Osteocyte (in vitro differentiated cells): ENCODE measurements at regions not wholly inside any gene's neighbourhood (a gene's known extent, or its start where the extent isn't known, plus 50 kb on each side); places are given as distances from the start of the nearest gene placed in this dataset.
"Not testable (repeated sequence)": the region's sequence is repeated elsewhere in the genome, so short reads cannot be mapped to it uniquely, and the experiment has no call there.

Source experiments
- DNase-seq: peaks from one replicate; pipeline ENCODE4 v3.0.0; 2021; ENCODE audit warnings: mixed read lengths; ENCODE audit not compliant: unreplicated experiment; ENCODE audit errors: extremely low spot score
- H3K27ac Mint-ChIP-seq: one replicate; pipeline ENCODE4 v1.8.0; 2021; ENCODE audit warnings: mild to moderate bottlenecking, mixed read lengths; ENCODE audit not compliant: unreplicated experiment
- H3K27me3 Mint-ChIP-seq: one replicate; pipeline ENCODE4 v1.8.0; 2021; ENCODE audit warnings: mixed read lengths; ENCODE audit not compliant: unreplicated experiment
- H3K36me3 Mint-ChIP-seq: one replicate; pipeline ENCODE4 v1.8.0; 2021; ENCODE audit warnings: mixed read lengths; ENCODE audit not compliant: unreplicated experiment
- H3K4me1 Mint-ChIP-seq: one replicate; pipeline ENCODE4 v1.8.0; 2021; ENCODE audit warnings: mixed read lengths; ENCODE audit not compliant: unreplicated experiment
- H3K4me3 Mint-ChIP-seq: one replicate; pipeline ENCODE4 v1.8.0; 2021; ENCODE audit warnings: mild to moderate bottlenecking, moderate library complexity, mixed read lengths; ENCODE audit not compliant: unreplicated experiment
- H3K9me3 Mint-ChIP-seq: one replicate; pipeline ENCODE4 v1.8.0; 2021; ENCODE audit warnings: mixed read lengths; ENCODE audit not compliant: unreplicated experiment
- TF ChIP-seq, protein P1 (sequence below): fragments of 200-600 bp; sonication (generic); IDR thresholded peaks from 2 replicates; pipeline ENCODE4 v1.5.0; 2021; ENCODE audit warnings: antibody characterized with exemption, mild to moderate bottlenecking, moderate library complexity

DNA sequence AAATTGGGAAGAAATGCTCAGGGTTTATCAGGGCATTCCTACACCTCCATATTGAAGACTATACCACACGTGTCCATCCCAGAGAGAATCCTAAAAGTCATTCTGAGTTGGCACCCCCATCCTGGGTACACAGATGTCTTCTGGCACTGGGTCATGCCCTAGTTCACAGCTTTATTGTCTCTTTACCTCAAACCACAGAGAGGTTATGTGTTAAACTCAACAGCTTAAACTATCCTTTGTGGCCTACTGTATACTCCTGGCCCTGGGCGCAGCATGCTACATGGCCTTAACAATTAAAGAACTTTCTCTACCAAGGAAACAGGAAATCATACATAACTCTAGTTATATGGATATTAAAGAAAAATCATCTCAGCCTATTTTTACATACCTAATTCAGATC lies 115.6 kb upstream of the SEM1 start:
- no peak for DNase-seq
- Mint-ChIP-seq H3K27me3 (no peaks in the 10 kb centered on the region), H3K4me1 (peaks cover 12% of the 10 kb centered on the region), H3K4me3 (no peak overlapping the region), H3K27ac (no peak overlapping the region), H3K9me3 (no peaks in the 10 kb centered on the region), H3K36me3 (no peaks in the 10 kb centered on the region)
- TF ChIP-seq, protein P1, sequence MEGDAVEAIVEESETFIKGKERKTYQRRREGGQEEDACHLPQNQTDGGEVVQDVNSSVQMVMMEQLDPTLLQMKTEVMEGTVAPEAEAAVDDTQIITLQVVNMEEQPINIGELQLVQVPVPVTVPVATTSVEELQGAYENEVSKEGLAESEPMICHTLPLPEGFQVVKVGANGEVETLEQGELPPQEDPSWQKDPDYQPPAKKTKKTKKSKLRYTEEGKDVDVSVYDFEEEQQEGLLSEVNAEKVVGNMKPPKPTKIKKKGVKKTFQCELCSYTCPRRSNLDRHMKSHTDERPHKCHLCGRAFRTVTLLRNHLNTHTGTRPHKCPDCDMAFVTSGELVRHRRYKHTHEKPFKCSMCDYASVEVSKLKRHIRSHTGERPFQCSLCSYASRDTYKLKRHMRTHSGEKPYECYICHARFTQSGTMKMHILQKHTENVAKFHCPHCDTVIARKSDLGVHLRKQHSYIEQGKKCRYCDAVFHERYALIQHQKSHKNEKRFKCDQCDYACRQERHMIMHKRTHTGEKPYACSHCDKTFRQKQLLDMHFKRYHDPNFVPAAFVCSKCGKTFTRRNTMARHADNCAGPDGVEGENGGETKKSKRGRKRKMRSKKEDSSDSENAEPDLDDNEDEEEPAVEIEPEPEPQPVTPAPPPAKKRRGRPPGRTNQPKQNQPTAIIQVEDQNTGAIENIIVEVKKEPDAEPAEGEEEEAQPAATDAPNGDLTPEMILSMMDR = no peak

DNA sequence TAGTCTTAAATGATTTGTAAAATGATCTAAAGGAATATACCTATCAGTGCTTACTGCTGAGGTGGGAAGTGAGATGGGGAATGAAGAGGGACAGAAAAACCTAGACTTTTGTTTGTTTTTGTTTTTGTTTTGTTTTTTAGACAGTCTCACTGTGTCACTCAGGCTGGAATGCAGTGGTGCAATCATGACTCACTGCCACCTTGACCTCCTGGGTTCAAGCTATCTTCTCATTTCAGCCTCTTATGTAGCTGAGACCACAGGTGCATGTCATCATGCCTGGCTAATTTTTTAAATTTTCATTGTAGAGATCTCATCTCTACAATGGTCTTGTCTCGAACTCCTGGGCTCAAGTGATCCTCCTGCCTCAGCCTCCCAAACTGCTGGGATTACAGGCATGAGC lies 116.4 kb upstream of the SEM1 start:
- DNase-seq = no peak
- Mint-ChIP-seq H3K9me3 (no peaks in the 10 kb centered on the region), H3K4me3 (no peak overlapping the region), H3K4me1 (peaks cover 17% of the 10 kb centered on the region), H3K36me3 (no peaks in the 10 kb centered on the region), H3K27me3 (no peaks in the 10 kb centered on the region), H3K27ac (no peak overlapping the region)
- TF ChIP-seq, protein P1 = no peak

DNA sequence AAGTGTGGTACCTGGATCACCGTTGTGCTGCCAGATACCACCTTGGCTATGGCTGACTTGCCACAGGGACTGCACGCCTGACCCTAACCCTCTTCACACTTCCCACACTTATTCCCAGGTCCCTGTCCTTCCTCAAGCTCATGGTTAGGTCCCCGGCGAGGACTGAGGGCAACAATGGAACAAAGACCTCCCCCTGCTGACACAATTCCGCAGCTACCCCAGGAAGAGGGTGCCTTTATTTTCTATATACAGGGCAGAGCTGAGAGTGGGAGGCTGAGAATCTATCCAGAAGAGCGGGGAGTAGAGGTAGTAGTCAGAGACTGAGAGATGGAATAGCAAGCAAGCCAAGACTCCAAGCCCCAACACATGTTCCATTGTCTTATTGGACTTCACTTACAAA lies 118.1 kb upstream of the SEM1 start:
- Mint-ChIP-seq H3K27me3 (no peaks in the 10 kb centered on the region), H3K36me3 (no peaks in the 10 kb centered on the region), H3K4me3 (no peak overlapping the region), H3K27ac (no peak overlapping the region), H3K4me1 (peaks cover 33% of the 10 kb centered on the region), H3K9me3 (no peaks in the 10 kb centered on the region)
- no peak for DNase-seq
- TF ChIP-seq, protein P1 = no peak

DNA sequence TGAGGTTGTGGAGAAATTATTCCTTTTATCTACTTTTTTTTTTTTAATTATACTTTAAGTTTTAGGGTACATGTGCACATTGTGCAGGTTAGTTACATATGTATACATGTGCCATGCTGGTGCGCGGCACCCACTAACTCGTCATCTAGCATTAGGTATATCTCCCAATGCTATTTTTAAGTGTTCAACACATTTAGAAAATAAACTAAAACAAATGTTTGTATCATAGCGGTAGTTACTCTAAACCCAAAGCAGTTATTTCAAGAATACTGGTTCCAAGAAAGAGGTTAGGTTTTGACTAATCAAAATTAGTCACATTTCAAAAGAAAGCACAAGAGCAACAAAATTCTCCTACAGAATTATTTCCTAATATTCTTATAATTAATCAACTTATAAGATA lies 119.5 kb upstream of the SEM1 start:
- H3K36me3 Mint-ChIP-seq, H3K27me3 Mint-ChIP-seq, H3K9me3 Mint-ChIP-seq, H3K4me3 Mint-ChIP-seq, H3K27ac Mint-ChIP-seq, DNase-seq: not testable (repeated sequence)
- peaks cover 40% of the 10 kb centered on the region for H3K4me1 Mint-ChIP-seq

DNA sequence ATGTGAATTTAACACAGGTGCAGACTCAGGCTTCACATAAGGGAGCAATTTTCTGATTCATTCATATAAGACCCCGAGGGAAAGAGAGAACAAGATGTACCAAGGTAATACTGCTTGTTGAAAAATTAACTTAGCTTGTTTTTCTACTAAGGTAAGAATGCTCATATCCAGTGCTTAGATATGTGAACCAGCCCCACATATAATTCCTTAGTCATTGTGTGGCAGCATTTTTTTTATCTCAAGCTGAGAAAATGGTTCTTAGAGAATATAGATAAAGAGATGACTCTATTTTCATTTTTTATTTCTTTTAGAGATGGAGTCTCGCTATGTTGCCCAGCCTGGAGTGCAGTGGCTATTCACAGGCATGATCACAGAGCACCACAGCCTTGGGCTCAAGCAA lies 121.8 kb upstream of the SEM1 start:
- no peaks in the 10 kb centered on the region for H3K27me3 Mint-ChIP-seq
- peak overlapping the region; percentile 71 for H3K27ac Mint-ChIP-seq
- TF ChIP-seq, protein P1 = no peak
- H3K4me3 Mint-ChIP-seq = no peak overlapping the region
- no peaks in the 10 kb centered on the region for H3K9me3 Mint-ChIP-seq
- DNase-seq = no peak
- no peaks in the 10 kb centered on the region for H3K36me3 Mint-ChIP-seq
- H3K4me1 Mint-ChIP-seq = peaks cover 56% of the 10 kb centered on the region

DNA sequence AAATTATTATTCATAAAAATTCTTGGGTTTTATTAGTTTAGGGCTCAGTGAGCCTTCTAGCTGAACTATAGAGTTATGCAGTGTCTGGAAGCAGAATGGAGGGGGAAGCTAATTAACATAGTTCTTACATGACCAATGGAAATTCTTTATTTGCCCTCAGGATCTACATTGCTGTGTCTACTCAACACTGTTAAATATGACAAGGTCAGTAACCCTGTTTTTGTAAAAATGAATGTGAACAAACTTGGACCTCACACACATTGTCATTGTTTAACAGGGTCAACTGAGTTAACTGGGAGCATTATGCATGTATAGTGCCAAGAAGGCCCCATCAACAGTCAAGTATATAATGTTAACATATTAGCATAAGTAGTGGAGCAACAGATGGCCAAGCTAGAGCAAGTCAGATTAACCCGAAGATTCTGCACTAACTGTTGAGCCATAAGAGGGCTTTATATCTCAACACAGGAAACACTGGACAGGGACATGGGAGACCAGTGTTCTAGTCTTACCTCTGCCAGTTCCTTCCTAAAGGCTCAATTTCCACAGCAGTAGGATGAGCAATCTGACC lies 122.5 kb upstream of the SEM1 start:
- peaks cover 63% of the 10 kb centered on the region for H3K4me1 Mint-ChIP-seq
- no peaks in the 10 kb centered on the region for H3K27me3 Mint-ChIP-seq
- H3K4me3 Mint-ChIP-seq = no peak overlapping the region
- TF ChIP-seq, protein P1 = no peak
- peak overlapping the region; percentile 71 for H3K27ac Mint-ChIP-seq
- no peaks in the 10 kb centered on the region for H3K9me3 Mint-ChIP-seq
- H3K36me3 Mint-ChIP-seq = no peaks in the 10 kb centered on the region
- no peak for DNase-seq
